ENCODE measurements at regions not wholly inside any gene's neighbourhood (a gene's known extent, or its start where the extent isn't known, plus 50 kb on each side); places are given as distances from the start of the nearest gene placed in this dataset.
"Not testable (repeated sequence)": the region's sequence is repeated elsewhere in the genome, so short reads cannot be mapped to it uniquely, and the experiment has no call there.

GRCh38 chr17:51439395-51440229, 179.3 kb downstream of the UTP18 start:
- peak; percentile 77 for DNase-seq

GRCh38 chr17:51441431-51441830, 181.1 kb downstream of the UTP18 start:
- no peak for DNase-seq

GRCh38 chr17:51442088-51442865, 181.9 kb downstream of the UTP18 start:
- peak; percentile 54 for DNase-seq

- no peak for DNase-seq
These were observed 183.3 kb downstream of the UTP18 start for GRCh38 chr17:51443646-51444045.

- no peak for DNase-seq
These were observed 185.6 kb downstream of the UTP18 start for GRCh38 chr17:51445946-51446345.

- DNase-seq = no peak
These were observed 194.2 kb downstream of the UTP18 start for GRCh38 chr17:51454456-51454978.

GRCh38 chr17:51455211-51455610, 194.9 kb downstream of the UTP18 start:
- no peak for DNase-seq

GRCh38 chr17:51455931-51456330, 195.6 kb downstream of the UTP18 start:
- DNase-seq = no peak

GRCh38 chr17:51456942-51457341, 196.6 kb downstream of the UTP18 start:
- DNase-seq = no peak

- peak; percentile 68 for DNase-seq
These were observed 201.2 kb downstream of the UTP18 start for GRCh38 chr17:51461578-51462004.

- DNase-seq = no peak
These were observed 203.0 kb downstream of the UTP18 start for GRCh38 chr17:51463353-51463752.

- DNase-seq = no peak
These were observed 207.0 kb downstream of the UTP18 start for GRCh38 chr17:51467336-51467735.

- DNase-seq = no peak
These were observed 212.4 kb downstream of the UTP18 start for GRCh38 chr17:51472670-51473205.

GRCh38 chr17:51474764-51475163, 214.4 kb downstream of the UTP18 start:
- no peak for DNase-seq

- no peak for DNase-seq
These were observed 215.4 kb downstream of the UTP18 start for GRCh38 chr17:51475730-51476129.

GRCh38 chr17:51479303-51479702, 219.0 kb downstream of the UTP18 start:
- no peak for DNase-seq

GRCh38 chr17:51481370-51481769, 221.0 kb downstream of the UTP18 start:
- no peak for DNase-seq

GRCh38 chr17:51482248-51482647, 221.9 kb downstream of the UTP18 start:
- DNase-seq = not testable (repeated sequence)

GRCh38 chr17:51486091-51486490, 225.7 kb downstream of the UTP18 start:
- no peak for DNase-seq

GRCh38 chr17:51486885-51487520, 226.7 kb downstream of the UTP18 start:
- DNase-seq = no peak

- DNase-seq = no peak
These were observed 227.6 kb downstream of the UTP18 start for GRCh38 chr17:51487947-51488346.

GRCh38 chr17:51491416-51491815, 231.1 kb downstream of the UTP18 start:
- no peak for DNase-seq

- DNase-seq = no peak
These were observed 232.9 kb downstream of the UTP18 start for GRCh38 chr17:51493206-51493605.

Measured in NCI-H774 (cell line).